OCI-LY7 (cell line): ENCODE measurements at regions not wholly inside any gene's neighbourhood (a gene's known extent, or its start where the extent isn't known, plus 50 kb on each side); places are given as distances from the start of the nearest gene placed in this dataset.

Experiments
- BruUV-seq: library from RNA; stranded (reverse); fragments of 400-500 nt; replicated peaks from 2 replicates; lab custom pipeline; 2021; lab: Mats Ljungman, UMichigan
- CTCF ChIA-PET: fragments of 300-600 bp; sonication (Branson Sonifier 250); formaldehyde crosslinking; loops from one replicate; lab custom pipeline; 2022; ENCODE audit warnings: antibody characterized with exemption; ENCODE audit not compliant: unreplicated experiment; lab: Charles Lee
- POLR2A ChIA-PET: fragments of 300-600 bp; sonication (Branson Sonifier 250); formaldehyde crosslinking; loops from one replicate; lab custom pipeline; 2022; ENCODE audit warnings: antibody characterized with exemption; lab: Charles Lee
- DNase-seq: peaks from one replicate; pipeline ENCODE4 v3.0.0-alpha.2; 2015; ENCODE audit warnings: low spot score
- H2AFZ ChIP-seq: fragments of 200-600 bp; sonication (generic), shearing (Covaris generic); 2 replicates; pipeline ENCODE4 v1.6.1; 2014; ENCODE audit warnings: mild to moderate bottlenecking, antibody characterized with exemption, low read length, moderate library complexity
- H3K27ac ChIP-seq: fragments of 200-600 bp; sonication (generic); 2 replicates; pipeline ENCODE4 v1.5.1; 2014; ENCODE audit warnings: mixed run types, low read depth, mild to moderate bottlenecking, moderate library complexity, low read length, inconsistent platforms; ENCODE audit not compliant: poor library complexity, severe bottlenecking
- H3K36me3 ChIP-seq: fragments of 200-600 bp; sonication (generic); 2 replicates; pipeline ENCODE4 v1.6.1; 2014; ENCODE audit warnings: mild to moderate bottlenecking, antibody characterized with exemption, low read length, moderate library complexity, mixed read lengths; ENCODE audit not compliant: insufficient read depth
- H3K4me1 ChIP-seq: fragments of 200-600 bp; sonication (generic); 2 replicates; pipeline ENCODE4 v1.5.1; 2014; ENCODE audit warnings: mild to moderate bottlenecking, low read length; ENCODE audit not compliant: insufficient read depth, poor library complexity, severe bottlenecking
- H3K4me2 ChIP-seq: fragments of 200-600 bp; sonication (generic); 2 replicates; pipeline ENCODE4 v1.6.1; 2014; ENCODE audit warnings: mild to moderate bottlenecking, low read length
- H3K4me3 ChIP-seq: fragments of 200-600 bp; sonication (generic); 2 replicates; pipeline ENCODE4 v1.5.1; 2014; ENCODE audit warnings: mild to moderate bottlenecking, low read depth, low read length; ENCODE audit not compliant: poor library complexity, severe bottlenecking
- H3K79me2 ChIP-seq: fragments of 200-600 bp; sonication (generic); 2 replicates; pipeline ENCODE4 v1.6.1; 2016; ENCODE audit warnings: low read depth, mild to moderate bottlenecking, low read length, moderate library complexity, mixed read lengths; ENCODE audit not compliant: insufficient read depth
- H3K9me2 ChIP-seq: fragments of 200-600 bp; sonication (generic); 2 replicates; pipeline ENCODE4 v1.6.1; 2016; ENCODE audit warnings: mild to moderate bottlenecking, low read length, mixed read lengths; ENCODE audit not compliant: insufficient read depth
- H3K9me3 ChIP-seq: fragments of 200-600 bp; sonication (generic); 2 replicates; pipeline ENCODE4 v1.6.1; 2014; ENCODE audit warnings: mild to moderate bottlenecking, mixed run types, low read length, mixed read lengths
- H4K20me1 ChIP-seq: fragments of 200-600 bp; sonication (generic); 2 replicates; pipeline ENCODE4 v1.6.1; 2014; ENCODE audit warnings: mild to moderate bottlenecking, antibody characterized with exemption, low read length, moderate library complexity, mixed read lengths; ENCODE audit not compliant: insufficient read depth
- CTCF ChIP-seq: fragments of 200-600 bp; sonication (generic); conservative IDR thresholded peaks from 2 replicates; pipeline ENCODE4 v1.5.1; 2014; ENCODE audit warnings: mild to moderate bottlenecking, antibody characterized with exemption, low read length, moderate library complexity, mixed read lengths
- EZH2phosphoT487 ChIP-seq: fragments of 200-600 bp; sonication (generic); IDR thresholded peaks from 2 replicates; pipeline ENCODE4 v1.6.1; 2018; ENCODE audit warnings: low read depth, borderline replicate concordance, mild to moderate bottlenecking, mixed run types, antibody characterized with exemption, low read length, moderate library complexity, mixed read lengths
- intact Hi-C: fragments of 100-400 bp; cut with micrococcal nuclease; formaldehyde crosslinking; loops from one replicate; pipeline ENCODE4 v1.10.0; 2022; ENCODE audit not compliant: unreplicated experiment

DNA sequence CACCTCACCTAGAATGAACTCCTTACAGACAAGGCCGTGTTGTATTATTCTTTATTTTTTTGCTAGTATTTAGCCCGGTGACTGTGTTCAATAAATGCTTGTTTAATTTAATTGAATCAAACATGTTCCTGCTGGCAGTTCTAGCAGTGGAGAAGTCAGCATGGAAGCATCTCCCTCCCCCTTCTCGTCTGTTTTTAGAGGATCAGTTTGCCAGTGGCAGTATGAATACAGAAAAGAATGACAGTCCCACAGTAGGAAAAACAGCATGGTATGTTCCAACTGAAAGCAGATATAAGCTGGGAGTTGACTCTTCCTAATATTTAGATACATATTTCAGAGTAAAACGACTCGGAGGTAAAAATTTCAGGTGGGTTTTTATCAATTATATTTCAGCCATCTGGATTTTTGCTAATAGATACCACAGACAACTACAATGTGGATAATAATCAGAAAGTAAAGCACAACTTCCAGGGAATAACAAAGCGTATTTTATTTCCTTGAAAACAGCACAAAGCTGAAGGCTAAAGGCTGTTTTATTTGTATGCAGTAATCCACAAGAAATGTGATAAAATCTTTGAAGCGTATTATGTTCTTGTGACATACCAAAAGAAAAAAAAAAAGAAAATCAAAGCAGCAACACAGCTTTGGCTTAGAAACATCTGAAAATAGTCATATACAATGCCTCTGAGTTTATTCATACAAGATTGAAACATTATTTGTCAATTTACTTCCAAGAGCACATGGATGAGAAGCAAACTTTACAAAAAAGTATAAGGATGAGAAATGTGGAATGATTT is 244.5 kb upstream of the KCNMB2 start:
- no peaks in the 10 kb centered on the region for H4K20me1 ChIP-seq
- DNase-seq = no peak
- CTCF ChIA-PET = no interaction called here
- H3K79me2 ChIP-seq = no peaks in the 10 kb centered on the region
- intact Hi-C loops = no loop called here
- no peaks in the 10 kb centered on the region for H3K4me1 ChIP-seq
- no peaks in the 10 kb centered on the region for H3K9me2 ChIP-seq
- TF ChIP-seq EZH2phosphoT487 (no peak), CTCF (no peak)
- no TSS peak for BruUV-seq
- H3K27ac ChIP-seq = no peak overlapping the region
- no peaks in the 10 kb centered on the region for H3K36me3 ChIP-seq
- no peak overlapping the region for H3K4me2 ChIP-seq
- no peak overlapping the region for H2AFZ ChIP-seq
- H3K9me3 ChIP-seq = no peaks in the 10 kb centered on the region
- H3K4me3 ChIP-seq = no peak overlapping the region
- POLR2A ChIA-PET = interaction anchor here (0.5 to 0.7 kb wide), 2 partner anchors 1494 to 1858 kb away, joined by 3 to 4 read pairs; no protein-coding TSS in a partner anchor

DNA sequence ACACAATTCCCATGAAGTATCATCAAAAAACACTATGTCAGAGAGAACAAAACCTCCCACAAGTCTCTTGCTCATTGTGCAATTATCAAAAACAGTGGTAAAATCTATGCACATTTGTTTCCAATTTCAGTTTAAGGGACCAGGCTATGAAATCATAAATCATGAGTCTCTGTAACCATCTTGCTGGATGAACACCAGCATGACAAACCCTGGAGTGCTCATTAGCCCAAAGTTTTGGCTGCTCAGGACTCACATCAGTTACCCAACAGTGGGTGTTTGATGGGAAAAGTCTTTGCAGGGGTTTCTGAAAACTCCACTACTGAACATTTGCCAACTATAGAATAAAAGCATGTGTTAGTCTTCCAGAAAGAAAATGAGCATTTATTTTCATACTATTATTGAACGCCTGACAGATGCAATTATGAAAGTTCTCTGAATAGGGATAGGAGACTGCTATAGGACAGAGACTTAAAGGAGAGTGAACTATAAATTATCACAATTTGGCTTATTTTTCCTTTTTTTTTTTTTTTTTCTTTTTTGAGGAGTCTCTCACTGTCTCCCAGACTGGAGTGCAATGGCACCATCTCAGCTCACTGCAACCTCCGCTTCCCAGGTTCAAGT is 240.8 kb upstream of the KCNMB2 start:
- no peak overlapping the region for H2AFZ ChIP-seq
- no peak for TF ChIP-seq CTCF
- TF ChIP-seq EZH2phosphoT487 = no peak
- H3K4me2 ChIP-seq = no peak overlapping the region
- no peaks in the 10 kb centered on the region for H3K9me2 ChIP-seq
- no peaks in the 10 kb centered on the region for H3K4me1 ChIP-seq
- ChIA-PET POLR2A (no interaction called here), CTCF (no interaction called here)
- no peaks in the 10 kb centered on the region for H3K9me3 ChIP-seq
- intact Hi-C loops = no loop called here
- H3K36me3 ChIP-seq = no peaks in the 10 kb centered on the region
- H3K79me2 ChIP-seq = no peaks in the 10 kb centered on the region
- H3K27ac ChIP-seq = no peak overlapping the region
- H4K20me1 ChIP-seq = no peaks in the 10 kb centered on the region
- no TSS peak for BruUV-seq
- H3K4me3 ChIP-seq = no peak overlapping the region
- no peak for DNase-seq

DNA sequence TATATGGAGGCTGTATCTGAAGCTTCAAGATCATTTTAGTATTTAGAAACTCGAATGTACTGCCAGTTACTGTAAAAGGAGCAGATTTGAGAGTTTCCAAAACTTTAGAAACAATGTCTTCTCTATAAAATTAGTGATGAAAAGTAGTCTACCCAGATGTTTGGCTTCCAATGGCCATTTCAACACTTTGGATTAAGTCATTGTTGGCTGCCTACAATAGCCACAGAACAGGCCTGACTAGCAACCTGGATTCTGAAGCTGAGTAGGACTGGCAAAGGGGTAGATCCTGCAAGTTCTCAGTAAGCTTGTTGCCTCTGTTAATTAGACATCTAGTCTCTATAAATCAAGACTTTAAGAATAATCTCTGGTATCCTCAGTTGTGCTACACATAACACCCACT is 239.0 kb upstream of the KCNMB2 start:
- Histone ChIP-seq H3K27ac (no peak overlapping the region), H3K4me1 (no peaks in the 10 kb centered on the region), H3K79me2 (no peaks in the 10 kb centered on the region), H3K4me2 (no peak overlapping the region), H3K9me3 (no peaks in the 10 kb centered on the region), H3K4me3 (no peak overlapping the region), H2AFZ (no peak overlapping the region), H4K20me1 (no peaks in the 10 kb centered on the region), H3K9me2 (no peaks in the 10 kb centered on the region), H3K36me3 (no peaks in the 10 kb centered on the region)
- BruUV-seq = no TSS peak
- intact Hi-C loops = no loop called here
- ChIA-PET POLR2A (interaction anchor here (0.6 kb wide), 1 partner anchor 1062 kb away, joined by 3 read pairs; no protein-coding TSS in a partner anchor), CTCF (no interaction called here)
- DNase-seq = no peak
- TF ChIP-seq EZH2phosphoT487 (no peak), CTCF (no peak)
